GM18868 (cell line): ENCODE measurements at regions not wholly inside any gene's neighbourhood (a gene's known extent, or its start where the extent isn't known, plus 50 kb on each side); places are given as distances from the start of the nearest gene placed in this dataset.

Source experiments
- ATAC-seq: cut with Tn5 transposase; IDR thresholded peaks from one replicate; pipeline ENCODE4 v1.9.1; 2021; ENCODE audit warnings: mild to moderate bottlenecking, moderate library complexity; ENCODE audit not compliant: unreplicated experiment

- no peak for ATAC-seq
These were observed 356.5 kb upstream of the ATP2B1 start for GRCh38 chr12:90064852-90065801.

DNA sequence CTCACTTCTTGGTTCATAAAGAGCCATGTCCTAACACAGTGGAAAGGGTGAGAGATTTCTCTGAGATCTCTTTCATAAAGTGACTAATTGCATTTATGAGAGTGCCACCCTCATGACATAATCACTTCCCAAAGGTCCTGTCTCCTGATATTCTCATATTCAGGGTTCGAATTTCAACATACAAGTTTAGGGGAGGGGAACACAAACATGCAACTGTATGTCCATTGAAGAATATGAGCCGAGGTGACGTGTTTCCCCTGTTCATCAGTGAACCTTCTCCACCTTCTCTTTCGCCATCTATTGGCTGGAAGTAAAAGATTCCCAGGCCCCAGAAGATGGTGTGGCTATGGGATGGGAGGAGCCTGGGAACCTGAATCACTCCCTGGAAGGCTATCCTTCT is 354.2 kb upstream of the ATP2B1 start:
- ATAC-seq, result no peak

DNA sequence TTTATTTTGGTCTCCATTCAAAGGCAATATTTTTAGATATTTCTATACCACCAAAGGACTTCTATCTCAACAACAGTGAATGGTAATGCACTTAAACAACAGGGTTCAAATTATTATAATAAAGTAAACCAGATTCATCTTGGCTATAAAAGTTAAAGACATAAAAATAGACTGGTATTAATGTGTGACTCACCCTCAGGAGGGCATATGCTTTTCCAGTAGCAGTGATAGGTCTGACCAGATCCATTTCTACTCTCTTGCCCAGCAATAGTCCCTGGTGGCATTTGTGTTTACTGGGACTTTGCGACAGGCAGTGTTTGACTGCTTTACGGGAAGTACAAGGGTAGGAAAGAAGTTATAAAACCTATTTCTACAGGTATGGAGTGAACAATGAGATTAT is 353.2 kb upstream of the ATP2B1 start:
- no peak for ATAC-seq

GRCh38 chr12:90060031-90060430 is 351.4 kb upstream of the ATP2B1 start:
- no peak for ATAC-seq

DNA sequence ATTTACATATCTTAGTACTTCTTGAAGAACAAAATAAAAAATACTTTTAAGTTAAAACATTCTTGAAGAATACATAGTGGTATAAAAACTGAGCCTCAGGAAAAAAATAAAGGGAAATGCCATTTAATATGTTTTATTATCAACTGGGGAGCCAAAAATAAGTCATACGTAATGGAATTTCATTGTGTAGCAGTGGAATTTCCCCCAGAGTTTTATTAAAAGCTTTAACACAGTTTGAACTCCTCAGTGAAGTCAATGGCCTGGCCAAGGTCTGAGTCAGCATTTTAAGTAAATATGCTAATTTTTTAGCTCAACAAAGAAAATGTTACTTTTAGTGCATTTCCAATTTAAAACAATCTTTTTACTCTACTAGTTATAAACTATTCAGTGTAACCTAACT is 350.1 kb upstream of the ATP2B1 start:
- no peak for ATAC-seq

DNA sequence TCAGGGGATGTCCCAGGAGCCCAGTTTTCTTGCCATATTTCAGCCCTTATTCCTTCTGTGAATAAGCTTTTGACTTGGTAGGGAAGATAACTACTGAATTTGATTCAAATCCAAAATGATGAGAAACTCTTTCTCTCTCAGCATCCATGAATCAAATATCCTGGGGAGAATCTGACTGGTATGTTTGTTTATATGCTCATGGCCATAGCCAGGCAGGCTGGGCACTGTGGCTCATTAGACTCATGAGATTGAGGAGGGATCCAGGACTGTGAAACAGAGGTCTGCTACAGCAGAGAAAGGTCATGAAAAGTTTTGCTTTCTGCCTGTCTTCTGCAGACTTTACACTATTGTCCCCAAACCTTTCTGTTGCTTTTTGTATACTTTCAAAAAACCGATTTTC is 346.4 kb upstream of the ATP2B1 start:
- no peak for ATAC-seq

GRCh38 chr12:90048918-90049317 is 340.3 kb upstream of the ATP2B1 start:
- no peak for ATAC-seq

DNA sequence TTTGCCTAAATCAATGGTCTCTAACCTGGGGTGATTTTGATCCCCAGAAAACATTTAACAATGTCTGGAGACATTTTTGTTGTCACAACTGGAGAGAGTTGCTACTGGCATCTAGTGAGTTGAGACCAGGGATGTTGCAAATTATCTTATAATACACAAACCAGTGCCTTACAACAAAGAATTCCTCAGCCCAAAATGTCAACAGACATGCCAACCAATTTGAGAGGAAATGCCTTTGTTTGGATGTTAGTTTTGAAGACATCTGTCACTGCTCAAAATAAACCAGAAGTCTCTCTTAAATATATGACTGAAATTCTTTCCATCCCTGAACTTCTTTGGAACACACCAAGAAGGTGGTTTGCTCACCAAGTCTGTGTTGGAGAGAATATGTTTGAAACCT is 336.9 kb upstream of the ATP2B1 start:
- no peak for ATAC-seq

DNA sequence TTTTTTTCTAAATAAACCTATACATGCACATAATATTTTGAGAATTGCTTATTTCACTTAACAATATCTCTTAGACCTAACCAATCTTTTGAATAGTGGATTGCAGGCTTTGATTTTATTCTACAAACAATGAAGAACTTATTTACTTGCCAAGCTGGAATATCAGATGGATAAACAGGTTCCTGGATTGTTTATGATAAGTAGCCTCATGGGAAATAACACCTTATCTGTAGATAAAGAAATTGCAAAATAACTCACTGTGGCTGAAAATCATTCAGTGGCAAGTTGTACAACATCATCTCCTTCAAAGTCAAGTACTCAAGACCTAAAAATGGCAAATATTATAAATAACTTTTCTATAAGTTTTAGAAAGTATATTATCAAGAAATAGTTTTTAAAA is 335.4 kb upstream of the ATP2B1 start:
- ATAC-seq, result no peak

- ATAC-seq, result no peak
These were observed 334.4 kb upstream of the ATP2B1 start for GRCh38 chr12:90042920-90043641.

DNA sequence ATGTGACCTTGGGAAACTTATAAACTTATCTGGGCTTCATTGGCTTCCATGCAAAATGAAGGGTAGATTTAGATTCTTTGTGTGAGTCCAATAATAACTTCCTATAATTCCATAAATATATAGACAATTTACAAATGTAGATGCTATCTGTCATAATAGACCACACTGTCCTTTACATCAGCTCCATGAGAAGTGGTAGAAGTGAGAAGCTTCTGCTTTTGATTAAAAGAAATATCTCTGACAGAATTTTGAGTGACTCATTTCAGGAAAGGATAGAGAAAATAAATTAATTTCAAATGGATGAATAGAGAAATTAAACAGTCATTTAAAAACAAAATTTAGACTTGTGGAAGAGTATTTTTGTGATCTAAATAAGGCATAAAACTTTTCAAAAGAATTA is 329.7 kb upstream of the ATP2B1 start:
- no peak for ATAC-seq

GRCh38 chr12:90037740-90038139 is 329.1 kb upstream of the ATP2B1 start:
- no peak for ATAC-seq

DNA sequence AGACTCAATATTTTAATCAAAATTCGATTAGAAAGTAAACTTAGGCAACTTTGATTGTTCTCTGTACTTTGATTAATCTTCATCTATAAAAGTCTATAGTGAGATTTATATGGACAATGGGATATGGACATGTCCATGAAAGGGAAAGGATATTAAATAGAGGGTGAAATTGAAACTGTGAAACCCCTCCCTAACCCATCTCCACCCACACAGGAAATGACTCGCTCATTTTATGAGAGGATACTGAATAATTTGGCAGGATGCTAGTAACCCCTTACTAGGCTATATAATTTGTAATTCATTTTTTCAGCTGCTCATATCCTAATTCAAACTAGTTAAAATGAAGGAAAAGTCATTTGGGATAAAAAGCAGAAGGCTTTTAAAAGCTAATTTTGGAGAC is 328.0 kb upstream of the ATP2B1 start:
- ATAC-seq, result no peak

DNA sequence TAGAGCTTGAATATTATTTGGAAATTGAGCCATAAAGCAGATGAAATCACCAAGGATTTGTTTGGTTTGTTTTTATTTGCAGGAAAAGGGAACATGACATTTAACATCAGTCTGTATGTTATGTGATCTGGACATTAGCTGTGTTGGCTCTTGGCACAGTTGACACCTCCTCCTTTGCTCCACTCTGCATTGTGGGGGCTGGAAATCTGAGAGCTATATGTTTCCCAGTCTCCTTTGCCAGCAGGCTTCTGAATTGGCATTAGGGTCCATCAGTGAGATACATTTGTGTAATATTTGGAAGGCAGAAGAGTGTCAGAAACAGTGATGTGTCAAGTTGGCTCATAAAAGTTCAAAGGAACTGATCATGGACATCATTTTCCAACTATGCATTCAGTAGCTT is 322.1 kb upstream of the ATP2B1 start:
- no peak for ATAC-seq

- ATAC-seq, result no peak
These were observed 320.7 kb upstream of the ATP2B1 start for GRCh38 chr12:90029317-90029716.

GRCh38 chr12:90028635-90029051 is 320.0 kb upstream of the ATP2B1 start:
- ATAC-seq, result no peak

DNA sequence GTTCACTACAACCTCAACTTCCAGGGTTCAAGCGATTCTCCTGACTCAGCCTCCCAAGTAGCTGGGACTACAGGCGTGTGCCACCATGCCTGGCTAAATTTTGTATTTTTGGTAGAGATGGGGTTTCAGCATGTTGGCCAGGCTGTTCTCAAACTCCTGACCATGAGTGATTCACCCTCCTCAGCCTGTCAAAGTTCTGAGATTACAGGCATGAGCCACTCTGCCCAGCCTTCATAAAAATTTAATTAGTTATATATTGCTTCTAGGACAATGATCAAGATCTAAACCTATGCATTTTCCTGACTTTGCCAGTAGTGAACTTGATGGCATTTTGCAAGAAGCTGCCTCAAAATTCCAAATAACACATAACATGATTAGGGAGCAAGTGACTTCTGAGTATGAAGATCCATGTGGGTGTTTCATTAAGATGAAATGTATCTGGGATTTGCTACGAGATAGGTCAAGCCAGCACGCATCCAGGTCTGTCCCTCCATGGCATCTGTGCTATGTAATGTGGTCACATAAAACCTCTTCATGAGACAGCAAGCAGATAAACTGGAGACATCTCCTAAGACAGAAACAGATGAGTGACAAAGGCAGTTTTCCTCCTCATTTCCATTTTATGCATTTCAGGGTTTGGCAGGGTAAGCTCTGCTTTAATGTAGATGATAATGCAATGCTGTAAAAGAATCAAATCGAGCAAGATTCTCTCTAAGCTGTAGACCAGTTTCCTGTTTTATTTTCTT is 319.4 kb upstream of the ATP2B1 start:
- ATAC-seq, result no peak

- no peak for ATAC-seq
These were observed 318.4 kb upstream of the ATP2B1 start for GRCh38 chr12:90027041-90027440.

- no peak for ATAC-seq
These were observed 317.9 kb upstream of the ATP2B1 start for GRCh38 chr12:90026516-90026915.

DNA sequence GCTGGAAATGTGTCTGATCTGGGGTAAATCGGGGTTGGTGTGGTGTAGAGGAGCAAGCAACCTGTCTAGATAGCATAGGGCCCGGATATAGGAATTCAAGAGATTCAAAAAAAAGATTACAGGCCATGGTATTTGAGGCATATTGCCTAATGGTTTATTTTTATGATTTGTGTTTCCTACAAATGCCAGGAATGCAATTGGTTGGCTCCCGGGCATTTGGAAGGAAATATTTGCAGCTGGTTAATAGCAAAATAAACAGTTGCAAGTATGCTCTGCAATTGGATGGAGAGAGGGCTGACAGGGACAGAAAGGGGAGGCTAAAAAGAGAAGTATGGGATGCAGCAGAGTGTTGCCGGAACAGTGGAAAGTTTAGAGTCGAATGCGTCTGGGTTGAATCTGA is 315.6 kb upstream of the ATP2B1 start:
- no peak for ATAC-seq

DNA sequence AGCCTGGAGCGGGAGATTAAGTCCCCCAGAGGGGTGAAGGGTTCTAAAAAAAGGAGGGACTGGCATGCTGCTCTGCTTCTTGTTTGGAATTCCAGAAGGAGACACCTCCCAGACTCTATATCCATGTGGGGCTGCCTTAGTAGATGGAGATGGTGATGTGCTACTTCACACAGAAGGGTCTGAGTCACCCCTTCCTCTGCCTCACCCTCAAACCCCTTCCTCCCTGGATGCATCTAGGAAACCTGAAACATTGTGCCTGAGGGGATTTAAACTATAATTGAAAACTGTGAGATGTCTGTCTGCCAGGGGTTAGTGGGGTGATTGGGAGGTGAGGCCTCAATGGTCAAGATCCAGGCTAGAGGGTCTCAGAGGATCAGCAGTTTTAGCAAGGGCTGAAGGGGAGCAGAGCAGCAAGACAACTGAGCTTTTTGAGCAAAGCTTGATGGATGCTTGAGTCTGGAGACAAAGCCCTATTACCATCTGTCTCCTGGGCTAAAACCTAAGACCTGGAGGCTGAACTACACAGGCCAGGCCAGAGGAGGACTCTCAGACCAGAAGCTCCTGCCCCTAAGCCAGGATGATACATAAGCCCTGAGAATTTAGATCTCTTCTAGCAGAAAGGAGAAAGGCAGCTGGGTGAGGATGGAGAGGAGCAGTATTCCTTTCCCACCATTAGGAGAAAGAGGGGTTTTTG is 314.7 kb upstream of the ATP2B1 start:
- no peak for ATAC-seq
